HL-60 (cell line): ENCODE measurements at regions not wholly inside any gene's neighbourhood (a gene's known extent, or its start where the extent isn't known, plus 50 kb on each side); places are given as distances from the start of the nearest gene placed in this dataset.

Source experiments
- DNase-seq, 2 experiments: peaks; one replicate each; pipeline ENCODE4 v3.0.0-alpha.2; 2010 to 2020; ENCODE audit warnings: low read depth in 1 of 2, low spot score in 1 of 2
- H3K27ac ChIP-seq: fragments of 250-450 bp; sonication (Bioruptor Pico); replicated peaks from 2 replicates; pipeline ENCODE4 v1.5.1; 2020; ENCODE audit warnings: mild to moderate bottlenecking, moderate library complexity
- H3K27me3 ChIP-seq: fragments of 250-450 bp; sonication (Bioruptor Pico); 2 replicates; pipeline ENCODE4 v1.5.1; 2021; ENCODE audit warnings: mild to moderate bottlenecking, moderate library complexity; ENCODE audit not compliant: insufficient read depth, poor library complexity, severe bottlenecking
- H3K4me3 ChIP-seq: replicated peaks from 2 replicates; pipeline ENCODE4 v1.5.1; 2011; ENCODE audit warnings: mild to moderate bottlenecking, control low read depth, low read length; ENCODE audit not compliant: insufficient read depth
- GABPA ChIP-seq: IDR thresholded peaks from 2 replicates; pipeline ENCODE4 v1.6.1; 2012; ENCODE audit warnings: low read depth
- POLR2AphosphoS5 ChIP-seq: IDR thresholded peaks from 2 replicates; pipeline ENCODE4 v1.6.1; 2012; ENCODE audit warnings: low read depth
- SPI1 ChIP-seq: IDR thresholded peaks from 2 replicates; pipeline ENCODE4 v1.6.1; 2012; ENCODE audit warnings: low read depth, mild to moderate bottlenecking, borderline replicate concordance
- TF ChIP-seq, protein P1 (sequence below): IDR thresholded peaks from 2 replicates; pipeline ENCODE4 v1.6.1; 2012; ENCODE audit warnings: low read depth; ENCODE audit not compliant: insufficient replicate concordance
- TF ChIP-seq, protein P2 (sequence below): IDR thresholded peaks from one replicate; pipeline ENCODE4 v1.5.1; 2011; ENCODE audit warnings: low read length, control low read depth, inconsistent platforms; ENCODE audit not compliant: insufficient read depth

DNA sequence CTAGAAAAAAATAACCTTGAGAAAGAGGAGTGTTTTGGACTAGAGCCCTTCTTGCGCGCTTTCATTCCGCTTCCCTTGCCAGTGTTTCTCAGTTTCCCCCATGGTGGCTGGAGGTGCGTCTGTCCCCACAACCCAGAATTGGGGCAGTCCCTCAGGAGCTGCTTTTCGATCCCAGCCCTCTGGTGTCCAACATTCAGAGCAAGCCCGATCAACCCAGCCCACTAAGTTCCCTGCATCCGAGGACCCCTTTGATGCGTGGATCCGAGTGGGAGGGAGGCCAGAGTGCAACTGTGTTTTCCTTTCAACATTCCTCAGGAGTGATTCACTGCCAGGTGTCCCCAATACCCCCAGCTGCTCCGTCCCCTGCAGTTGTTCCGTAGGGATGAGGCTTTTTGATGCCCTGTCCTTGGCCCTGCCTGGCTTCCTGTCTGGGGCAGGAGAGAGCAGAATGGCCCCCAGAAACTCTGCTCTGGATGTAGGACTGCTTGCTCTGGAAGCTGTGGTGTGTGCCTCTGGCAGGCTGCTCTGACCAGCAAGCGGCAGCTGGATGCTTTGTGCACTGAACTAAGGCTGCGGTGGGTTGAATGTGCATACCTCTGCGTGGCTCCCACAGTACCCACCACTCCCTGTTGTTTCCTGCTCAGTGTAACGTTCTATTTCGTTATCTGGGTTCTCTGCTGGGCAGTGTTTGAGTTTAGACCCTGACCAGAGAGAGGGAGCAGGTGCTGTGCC lies 117.5 kb downstream of the BOD1 start:
- Histone ChIP-seq H3K27me3 (no peaks in the 10 kb centered on the region), H3K27ac (no peak overlapping the region), H3K4me3 (no peak overlapping the region)
- DNase-seq = no peak
- TF ChIP-seq SPI1 (no peak), POLR2AphosphoS5 (no peak)

DNA sequence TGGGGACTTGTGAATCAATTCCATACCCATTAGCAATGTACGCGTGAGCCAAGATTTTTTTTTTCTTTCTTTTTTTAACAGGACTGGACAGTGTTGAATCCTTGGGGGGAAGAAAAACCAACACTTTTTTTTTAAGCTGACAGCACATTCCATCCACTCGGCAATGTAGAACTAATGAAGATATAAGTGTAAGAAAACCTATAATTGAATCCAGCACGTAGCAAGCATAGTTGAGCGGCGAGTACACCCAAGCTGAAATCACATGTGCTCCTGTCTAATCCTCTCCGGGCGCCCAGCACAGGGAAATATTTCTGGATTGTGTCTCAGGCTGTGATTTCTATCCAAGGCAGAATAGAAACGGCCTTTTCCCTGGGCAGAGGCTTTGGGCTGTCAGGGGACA lies 118.2 kb downstream of the BOD1 start:
- DNase-seq = no peak
- TF ChIP-seq, protein P1, sequence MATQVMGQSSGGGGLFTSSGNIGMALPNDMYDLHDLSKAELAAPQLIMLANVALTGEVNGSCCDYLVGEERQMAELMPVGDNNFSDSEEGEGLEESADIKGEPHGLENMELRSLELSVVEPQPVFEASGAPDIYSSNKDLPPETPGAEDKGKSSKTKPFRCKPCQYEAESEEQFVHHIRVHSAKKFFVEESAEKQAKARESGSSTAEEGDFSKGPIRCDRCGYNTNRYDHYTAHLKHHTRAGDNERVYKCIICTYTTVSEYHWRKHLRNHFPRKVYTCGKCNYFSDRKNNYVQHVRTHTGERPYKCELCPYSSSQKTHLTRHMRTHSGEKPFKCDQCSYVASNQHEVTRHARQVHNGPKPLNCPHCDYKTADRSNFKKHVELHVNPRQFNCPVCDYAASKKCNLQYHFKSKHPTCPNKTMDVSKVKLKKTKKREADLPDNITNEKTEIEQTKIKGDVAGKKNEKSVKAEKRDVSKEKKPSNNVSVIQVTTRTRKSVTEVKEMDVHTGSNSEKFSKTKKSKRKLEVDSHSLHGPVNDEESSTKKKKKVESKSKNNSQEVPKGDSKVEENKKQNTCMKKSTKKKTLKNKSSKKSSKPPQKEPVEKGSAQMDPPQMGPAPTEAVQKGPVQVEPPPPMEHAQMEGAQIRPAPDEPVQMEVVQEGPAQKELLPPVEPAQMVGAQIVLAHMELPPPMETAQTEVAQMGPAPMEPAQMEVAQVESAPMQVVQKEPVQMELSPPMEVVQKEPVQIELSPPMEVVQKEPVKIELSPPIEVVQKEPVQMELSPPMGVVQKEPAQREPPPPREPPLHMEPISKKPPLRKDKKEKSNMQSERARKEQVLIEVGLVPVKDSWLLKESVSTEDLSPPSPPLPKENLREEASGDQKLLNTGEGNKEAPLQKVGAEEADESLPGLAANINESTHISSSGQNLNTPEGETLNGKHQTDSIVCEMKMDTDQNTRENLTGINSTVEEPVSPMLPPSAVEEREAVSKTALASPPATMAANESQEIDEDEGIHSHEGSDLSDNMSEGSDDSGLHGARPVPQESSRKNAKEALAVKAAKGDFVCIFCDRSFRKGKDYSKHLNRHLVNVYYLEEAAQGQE = no peak
- TF ChIP-seq SPI1 (no peak), POLR2AphosphoS5 (no peak), GABPA (no peak)
- TF ChIP-seq, protein P2, sequence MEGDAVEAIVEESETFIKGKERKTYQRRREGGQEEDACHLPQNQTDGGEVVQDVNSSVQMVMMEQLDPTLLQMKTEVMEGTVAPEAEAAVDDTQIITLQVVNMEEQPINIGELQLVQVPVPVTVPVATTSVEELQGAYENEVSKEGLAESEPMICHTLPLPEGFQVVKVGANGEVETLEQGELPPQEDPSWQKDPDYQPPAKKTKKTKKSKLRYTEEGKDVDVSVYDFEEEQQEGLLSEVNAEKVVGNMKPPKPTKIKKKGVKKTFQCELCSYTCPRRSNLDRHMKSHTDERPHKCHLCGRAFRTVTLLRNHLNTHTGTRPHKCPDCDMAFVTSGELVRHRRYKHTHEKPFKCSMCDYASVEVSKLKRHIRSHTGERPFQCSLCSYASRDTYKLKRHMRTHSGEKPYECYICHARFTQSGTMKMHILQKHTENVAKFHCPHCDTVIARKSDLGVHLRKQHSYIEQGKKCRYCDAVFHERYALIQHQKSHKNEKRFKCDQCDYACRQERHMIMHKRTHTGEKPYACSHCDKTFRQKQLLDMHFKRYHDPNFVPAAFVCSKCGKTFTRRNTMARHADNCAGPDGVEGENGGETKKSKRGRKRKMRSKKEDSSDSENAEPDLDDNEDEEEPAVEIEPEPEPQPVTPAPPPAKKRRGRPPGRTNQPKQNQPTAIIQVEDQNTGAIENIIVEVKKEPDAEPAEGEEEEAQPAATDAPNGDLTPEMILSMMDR = no peak
- Histone ChIP-seq H3K4me3 (no peak overlapping the region), H3K27me3 (no peaks in the 10 kb centered on the region), H3K27ac (no peak overlapping the region)

DNA sequence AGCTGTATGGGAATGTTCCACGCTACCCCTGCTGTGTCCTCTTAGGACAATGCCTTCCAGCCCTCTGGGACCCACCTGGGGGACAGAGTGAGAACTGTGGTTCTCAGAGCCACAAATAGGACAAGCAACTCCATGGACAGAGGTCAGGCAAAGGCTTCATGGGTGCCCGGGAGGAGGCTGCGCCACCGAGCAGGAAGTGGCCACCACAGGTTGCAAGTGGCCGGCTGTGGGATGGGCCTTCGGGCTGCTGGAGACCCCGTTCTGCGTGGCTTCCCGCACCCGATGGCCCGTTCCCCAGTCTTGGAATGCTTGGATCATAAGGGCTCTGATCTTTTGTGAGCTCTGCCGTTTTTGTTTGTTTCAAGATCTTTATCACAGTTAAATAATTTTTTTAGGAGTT lies 118.8 kb downstream of the BOD1 start:
- Histone ChIP-seq H3K4me3 (no peak overlapping the region), H3K27me3 (no peaks in the 10 kb centered on the region), H3K27ac (no peak overlapping the region)
- TF ChIP-seq GABPA (no peak), SPI1 (no peak), POLR2AphosphoS5 (no peak)
- TF ChIP-seq, protein P2 = no peak
- TF ChIP-seq, protein P1 = no peak
- no peak for DNase-seq

DNA sequence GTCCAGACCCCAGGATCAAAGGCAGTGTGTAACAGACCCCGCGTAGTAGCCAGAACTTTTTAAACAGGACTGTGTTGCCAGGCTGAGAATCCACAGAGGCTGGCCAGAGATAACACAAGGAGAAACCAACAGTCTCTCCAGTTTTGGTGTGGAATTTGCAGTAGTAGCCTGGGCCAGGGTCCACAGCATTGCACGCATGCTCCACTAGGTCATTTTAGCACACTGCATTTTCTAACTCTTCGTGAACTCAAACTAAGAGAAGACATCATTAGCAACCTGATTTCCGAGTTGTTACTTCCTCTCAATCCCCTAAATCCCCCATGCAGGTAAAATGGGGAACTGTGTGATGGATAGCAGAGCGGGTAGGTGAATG lies 119.6 kb downstream of the BOD1 start:
- Histone ChIP-seq H3K27me3 (no peaks in the 10 kb centered on the region), H3K4me3 (no peak overlapping the region), H3K27ac (no peak overlapping the region)
- no peak for TF ChIP-seq SPI1
- TF ChIP-seq, protein P2 = no peak
- TF ChIP-seq POLR2AphosphoS5 = no peak
- TF ChIP-seq, protein P1 = no peak
- no peak for TF ChIP-seq GABPA
- no peak for DNase-seq
